ENCODE measurements at regions not wholly inside any gene's neighbourhood (a gene's known extent, or its start where the extent isn't known, plus 50 kb on each side); places are given as distances from the start of the nearest gene placed in this dataset.
A peak's percentile ranks its signal among the peaks of the same experiment; 100 is the strongest.

DNA sequence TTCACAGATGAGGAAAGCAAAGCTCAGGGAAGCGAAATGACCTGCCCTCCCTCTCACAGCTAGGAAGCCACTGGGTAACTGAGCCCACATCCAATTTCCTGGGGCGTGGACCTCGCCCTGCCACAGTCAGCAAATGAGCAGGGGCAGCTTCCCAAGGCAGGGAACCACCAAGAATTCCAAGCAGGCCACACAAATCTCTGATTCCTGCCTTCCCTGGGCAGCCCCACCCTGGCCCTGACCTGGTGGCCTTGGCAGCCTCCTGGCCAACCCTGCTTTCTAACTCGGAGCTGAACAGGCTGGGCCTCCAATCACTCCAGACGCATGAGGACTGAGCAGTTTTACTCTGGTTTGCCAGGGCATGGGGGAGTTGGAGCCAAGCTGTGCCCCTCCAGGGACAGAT is 203.7 kb upstream of the TLE3 start:
- H3K9me3 ChIP-seq (replicated peaks in 1 of 3), result peaks cover 0 to 3% (median 0%) of the 10 kb centered on the region in 3 donors
- 77 to 93% (median 82%) methylated on average over 3 to 5 of the region's 5 CpGs for WGBS, 4 donors
- intact Hi-C loops (cut with DNase I), result no loop called here
- H3K27me3 ChIP-seq, result no peaks in the 10 kb centered on the region
- no peak for DNase-seq
- no peaks in the 10 kb centered on the region for H3K4me1 ChIP-seq (replicated peaks in 1 of 2)
- no peak overlapping the region for H3K27ac ChIP-seq
- no peaks in the 10 kb centered on the region for H3K36me3 ChIP-seq (replicated peaks in 1 of 2)
- TF ChIP-seq POLR2A (IDR thresholded peaks at IDR 0.05), result no peak
- TF ChIP-seq, protein P1, sequence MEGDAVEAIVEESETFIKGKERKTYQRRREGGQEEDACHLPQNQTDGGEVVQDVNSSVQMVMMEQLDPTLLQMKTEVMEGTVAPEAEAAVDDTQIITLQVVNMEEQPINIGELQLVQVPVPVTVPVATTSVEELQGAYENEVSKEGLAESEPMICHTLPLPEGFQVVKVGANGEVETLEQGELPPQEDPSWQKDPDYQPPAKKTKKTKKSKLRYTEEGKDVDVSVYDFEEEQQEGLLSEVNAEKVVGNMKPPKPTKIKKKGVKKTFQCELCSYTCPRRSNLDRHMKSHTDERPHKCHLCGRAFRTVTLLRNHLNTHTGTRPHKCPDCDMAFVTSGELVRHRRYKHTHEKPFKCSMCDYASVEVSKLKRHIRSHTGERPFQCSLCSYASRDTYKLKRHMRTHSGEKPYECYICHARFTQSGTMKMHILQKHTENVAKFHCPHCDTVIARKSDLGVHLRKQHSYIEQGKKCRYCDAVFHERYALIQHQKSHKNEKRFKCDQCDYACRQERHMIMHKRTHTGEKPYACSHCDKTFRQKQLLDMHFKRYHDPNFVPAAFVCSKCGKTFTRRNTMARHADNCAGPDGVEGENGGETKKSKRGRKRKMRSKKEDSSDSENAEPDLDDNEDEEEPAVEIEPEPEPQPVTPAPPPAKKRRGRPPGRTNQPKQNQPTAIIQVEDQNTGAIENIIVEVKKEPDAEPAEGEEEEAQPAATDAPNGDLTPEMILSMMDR (IDR thresholded peaks at IDR 0.05), result no peak
- H3K4me3 ChIP-seq, result no peak overlapping the region

DNA sequence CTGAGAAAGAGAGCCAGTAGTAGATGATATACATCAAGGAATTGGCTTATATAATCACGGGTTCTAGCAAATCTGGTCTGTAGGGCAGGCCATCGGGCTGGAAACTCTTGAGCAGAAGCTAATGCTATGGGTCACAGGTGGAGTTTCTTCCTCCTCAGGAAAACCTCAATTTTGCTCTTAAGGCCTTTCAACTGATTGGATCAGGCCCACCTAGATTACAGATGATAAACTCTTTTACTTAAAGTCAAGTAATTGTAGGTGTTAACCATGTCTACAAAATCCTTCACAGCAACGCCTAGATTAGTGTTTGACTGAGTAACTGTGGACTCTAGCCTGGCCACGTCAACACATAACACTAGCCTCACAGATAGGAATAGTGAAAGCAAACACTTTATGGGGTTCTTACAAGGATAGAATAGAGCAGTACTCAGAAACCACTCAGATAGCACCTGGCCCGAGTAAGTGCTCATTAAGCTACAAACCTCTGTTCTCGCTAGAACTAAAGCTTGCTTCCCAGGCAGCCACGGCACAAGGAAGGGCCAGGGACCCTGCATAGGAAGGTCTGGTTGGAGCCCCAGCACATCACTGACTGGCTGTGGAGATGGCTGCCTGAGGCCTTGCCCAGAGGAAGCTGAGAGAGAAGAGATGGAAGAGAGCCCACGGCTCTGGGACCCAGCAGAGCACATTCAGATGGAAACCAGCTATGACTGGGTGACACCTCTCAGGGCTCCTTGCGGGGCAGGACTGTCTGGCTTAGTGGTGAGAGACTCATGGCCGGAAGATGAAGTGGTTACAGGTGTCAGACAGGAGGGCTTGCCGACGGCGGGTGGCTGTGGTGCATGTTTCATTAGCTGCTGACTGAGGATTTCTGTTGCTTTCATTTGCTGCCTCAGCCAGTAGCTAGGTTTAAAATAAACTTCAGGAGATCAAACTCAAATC is 202.5 kb upstream of the TLE3 start:
- H3K36me3 ChIP-seq (replicated peaks in 1 of 2), result no peaks in the 10 kb centered on the region
- intact Hi-C loops (cut with DNase I), result no loop called here
- no peak overlapping the region for H3K4me3 ChIP-seq
- 91 to 95% (median 92%) methylated on average over 13 of the region's 13 CpGs for WGBS, 4 donors
- no peaks in the 10 kb centered on the region for H3K4me1 ChIP-seq (replicated peaks in 1 of 2)
- no peaks in the 10 kb centered on the region for H3K27me3 ChIP-seq
- TF ChIP-seq POLR2A (IDR thresholded peaks at IDR 0.05), result no peak
- TF ChIP-seq, protein P1 (IDR thresholded peaks at IDR 0.05), result no peak
- H3K27ac ChIP-seq, result no peak overlapping the region
- H3K9me3 ChIP-seq (replicated peaks in 1 of 3), result peaks cover 0 to 3% (median 0%) of the 10 kb centered on the region in 3 donors
- peak in 1 of 7 donors; percentile 21 for DNase-seq

GRCh38 chr15:70297465-70298058 is 199.8 kb upstream of the TLE3 start:
- intact Hi-C loops (cut with DNase I), result no loop called here

DNA sequence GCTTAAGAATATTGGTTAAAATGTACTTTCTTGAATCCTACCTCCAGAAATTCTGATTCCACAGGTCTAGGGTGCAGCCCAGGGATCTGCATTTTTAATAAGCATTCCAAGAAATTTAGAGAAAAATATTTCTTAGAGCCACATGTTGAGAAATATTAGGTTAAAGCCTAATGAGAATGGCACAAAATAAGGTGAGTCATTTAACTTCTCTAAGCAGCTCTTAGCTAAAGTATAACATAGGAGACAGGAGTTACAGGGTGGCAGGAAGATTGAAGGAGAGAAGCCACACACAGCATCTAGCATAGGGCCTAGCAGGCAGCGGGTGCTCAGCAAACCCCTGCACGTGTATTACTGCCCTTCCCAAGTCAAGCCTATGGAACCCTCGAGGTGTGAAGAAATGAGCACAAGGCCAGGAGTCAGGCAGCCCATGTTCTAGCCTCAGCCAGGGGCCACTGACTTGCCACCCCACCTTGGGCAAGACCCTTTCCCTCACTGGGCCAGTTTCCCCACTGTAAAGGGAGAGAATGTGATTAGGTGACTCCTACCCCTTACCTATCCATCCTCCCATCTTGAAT is 197.1 kb upstream of the TLE3 start:
- Histone ChIP-seq H3K36me3 (replicated peaks in 1 of 2) (no peaks in the 10 kb centered on the region), H3K9me3 (replicated peaks in 1 of 3) (no peaks in the 10 kb centered on the region), H3K27me3 (no peaks in the 10 kb centered on the region), H3K27ac (no peak overlapping the region), H3K4me3 (no peak overlapping the region), H3K4me1 (replicated peaks in 1 of 2) (peaks cover 0 to 3% of the 10 kb centered on the region in 2 donors)
- 80 to 98% (median 88%) methylated on average over 3 of the region's 3 CpGs for WGBS, 4 donors
- no peak for TF ChIP-seq POLR2A (IDR thresholded peaks at IDR 0.05)
- TF ChIP-seq, protein P1 (IDR thresholded peaks at IDR 0.05), result no peak
- DNase-seq, result no peak
- intact Hi-C loops (cut with DNase I), result no loop called here

More at GRCh38 chr15:70297465-70298058, 199.8 kb upstream of the TLE3 start:
- TF ChIP-seq POLR2A (IDR thresholded peaks at IDR 0.05), result no peak
- TF ChIP-seq, protein P1 (IDR thresholded peaks at IDR 0.05), result no peak
- WGBS, 4 donors, result 88 to 93% (median 89%) methylated on average over 6 of the region's 6 CpGs
- DNase-seq, result no peak
- Histone ChIP-seq H3K27ac (no peak overlapping the region), H3K4me3 (no peak overlapping the region), H3K36me3 (replicated peaks in 1 of 2) (no peaks in the 10 kb centered on the region), H3K27me3 (no peaks in the 10 kb centered on the region), H3K4me1 (replicated peaks in 1 of 2) (no peaks in the 10 kb centered on the region), H3K9me3 (replicated peaks in 1 of 3) (no peaks in the 10 kb centered on the region)
